ENCODE measurements at regions not wholly inside any gene's neighbourhood (a gene's known extent, or its start where the extent isn't known, plus 50 kb on each side); places are given as distances from the start of the nearest gene placed in this dataset.

DNA sequence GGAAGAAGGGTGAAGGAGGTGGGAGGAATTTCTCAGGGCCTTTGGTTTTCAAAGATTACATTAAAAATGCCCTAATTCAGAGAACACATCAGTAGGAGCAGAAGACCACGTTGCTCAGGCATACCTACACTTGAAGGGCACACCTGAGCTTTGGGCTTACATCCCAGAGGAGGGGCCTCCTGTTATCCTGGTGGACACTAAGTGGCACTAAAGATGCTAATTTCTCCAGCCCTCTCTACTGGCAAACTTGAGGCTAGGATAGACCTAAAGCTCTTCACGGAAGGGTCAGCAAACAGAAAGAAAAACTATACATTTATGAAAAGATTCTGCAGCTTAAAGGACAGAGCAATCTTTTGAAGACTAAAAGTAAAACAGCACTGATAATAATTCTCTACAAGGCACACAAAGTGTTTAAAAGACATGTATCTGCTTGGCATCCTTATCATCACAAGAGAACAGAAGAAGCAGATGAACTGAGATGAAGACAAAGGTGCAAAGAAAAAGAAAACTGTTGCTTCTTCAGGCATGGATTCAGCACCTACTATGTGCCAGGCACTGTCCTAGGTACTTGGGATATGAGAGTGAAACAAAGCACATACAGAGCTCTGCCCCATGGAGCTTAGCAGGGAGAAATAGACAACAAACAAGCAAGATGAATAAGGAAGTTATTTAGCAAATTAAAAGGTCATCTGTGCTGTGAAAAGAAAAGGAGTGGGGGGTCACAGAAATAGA, 137.5 kb downstream of the NUAK1 start:
- FAIRE-seq, result no peak

DNA sequence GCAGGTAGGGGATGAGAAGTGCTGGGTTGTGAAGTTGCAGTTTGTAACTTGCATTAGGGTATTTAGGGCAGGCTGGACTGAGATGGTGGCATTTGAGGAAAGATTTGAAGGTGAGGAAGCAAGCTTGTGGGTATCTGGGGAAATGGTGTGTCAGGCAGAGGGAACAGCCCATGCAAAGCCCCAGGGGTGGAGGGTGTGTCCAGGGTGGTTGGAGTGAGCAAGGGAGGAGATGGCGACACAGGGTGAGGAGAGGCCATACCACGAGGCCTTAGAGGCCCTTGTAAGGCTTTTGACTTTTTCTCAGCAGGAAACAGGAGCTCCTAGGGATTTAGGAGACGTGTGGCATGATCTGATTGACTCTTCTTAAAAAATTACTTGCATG, 136.9 kb downstream of the NUAK1 start:
- no peak for FAIRE-seq

- FAIRE-seq, result no peak
These were observed 135.5 kb downstream of the NUAK1 start for GRCh38 chr12:106003297-106003696.

DNA sequence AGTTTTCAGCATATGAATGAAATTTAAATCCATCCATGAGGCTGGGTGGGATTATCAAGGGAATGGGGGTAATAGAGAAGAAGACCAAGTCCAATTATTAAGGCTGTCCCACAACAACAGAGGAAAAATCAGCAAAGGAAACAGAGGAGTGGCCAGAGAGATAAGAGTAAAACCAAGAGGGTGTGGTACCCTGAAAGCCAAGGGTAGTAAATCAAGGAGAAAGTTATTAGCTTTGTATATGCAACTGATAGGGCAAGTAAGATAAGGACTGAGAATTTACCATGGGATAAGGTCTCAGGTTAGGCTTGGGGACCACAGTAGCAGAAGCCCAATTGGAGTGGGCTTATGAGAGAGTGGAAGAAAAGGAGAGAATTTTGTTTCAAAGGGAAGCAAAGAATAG, 134.5 kb downstream of the NUAK1 start:
- no peak for FAIRE-seq

DNA sequence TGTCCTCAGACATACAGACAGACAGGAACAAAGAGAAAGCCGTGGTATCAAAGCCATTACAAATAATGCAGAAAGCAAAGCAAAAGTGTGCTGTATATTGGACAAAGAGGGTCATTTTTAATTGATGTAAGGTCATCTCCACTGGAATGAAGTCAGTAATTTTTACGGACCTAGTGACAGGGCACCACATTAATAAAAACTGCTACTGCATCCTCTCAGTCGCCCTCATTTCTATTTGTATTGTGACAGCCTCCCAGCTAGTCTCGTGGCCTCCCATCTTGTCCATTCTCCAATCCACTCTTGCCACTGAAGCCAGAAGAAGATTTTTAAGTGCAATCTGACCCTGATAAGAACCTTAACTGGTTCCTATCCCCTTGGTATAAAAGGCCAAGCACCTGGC, 132.4 kb downstream of the NUAK1 start:
- FAIRE-seq, result no peak

- no peak for FAIRE-seq
These were observed 131.8 kb downstream of the NUAK1 start for GRCh38 chr12:106006940-106007339.

GRCh38 chr12:106010741-106011140, 128.0 kb downstream of the NUAK1 start:
- no peak for FAIRE-seq
